ENCODE measurements at regions not wholly inside any gene's neighbourhood (a gene's known extent, or its start where the extent isn't known, plus 50 kb on each side); places are given as distances from the start of the nearest gene placed in this dataset.

DNA sequence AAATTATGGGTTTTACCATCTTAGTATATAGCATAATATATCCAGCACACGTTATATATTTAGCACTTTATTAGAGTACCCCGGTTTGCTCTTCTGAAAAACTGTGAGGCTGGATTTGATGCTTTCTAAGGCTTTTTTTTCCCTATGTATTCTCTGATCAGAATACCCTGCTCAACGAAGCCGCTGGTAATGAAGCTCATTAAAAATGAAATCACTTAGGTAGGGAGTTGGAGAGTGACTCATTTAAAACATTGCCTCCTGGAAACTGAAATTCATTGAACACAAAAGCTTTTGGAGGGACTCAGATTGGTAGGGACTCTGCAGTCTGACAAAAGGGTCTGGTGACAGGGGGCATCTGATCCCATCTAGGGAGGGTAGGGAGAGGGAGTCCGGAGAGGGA lies 365.4 kb upstream of the MEX3C start:
- no peak overlapping the region for H2AFZ ChIP-seq (ENCODE audit: low read depth)
- ChIA-PET POLR2A (no interaction called here), CTCF (no interaction called here)
- no peak overlapping the region for H3K4me2 ChIP-seq
- no peaks in the 10 kb centered on the region for H3K27me3 ChIP-seq (ENCODE audit: insufficient read depth)
- WGBS (ENCODE audit: low lambda C conversion rate): 56% methylated on average over 5 of the region's 5 CpGs
- H3K9me3 ChIP-seq: no peaks in the 10 kb centered on the region
- no peak overlapping the region for H3K4me3 ChIP-seq (ENCODE audit: low read depth in 2 of 2, low read length in 1 of 2)
- H3K79me2 ChIP-seq (ENCODE audit: insufficient read depth): no peaks in the 10 kb centered on the region
- TF ChIP-seq RCOR1 (IDR thresholded peaks at IDR 0.05; ENCODE audit: low read length) (no peak), EZH2phosphoT487 (IDR thresholded peaks at IDR 0.05; ENCODE audit: borderline replicate concordance, low read depth) (no peak), TAF1 (IDR thresholded peaks at IDR 0.05; ENCODE audit: borderline replicate concordance, low read depth, low read length) (no peak), NFIC (IDR thresholded peaks at IDR 0.05; ENCODE audit: borderline replicate concordance) (no peak), FOXJ3 (CRISPR knock-in tag; IDR thresholded peaks at IDR 0.05) (no peak), FOXM1 (IDR thresholded peaks at IDR 0.05; ENCODE audit: low read depth) (no peak), JUND (IDR thresholded peaks at IDR 0.05) (no peak)
- TF ChIP-seq, protein P1, sequence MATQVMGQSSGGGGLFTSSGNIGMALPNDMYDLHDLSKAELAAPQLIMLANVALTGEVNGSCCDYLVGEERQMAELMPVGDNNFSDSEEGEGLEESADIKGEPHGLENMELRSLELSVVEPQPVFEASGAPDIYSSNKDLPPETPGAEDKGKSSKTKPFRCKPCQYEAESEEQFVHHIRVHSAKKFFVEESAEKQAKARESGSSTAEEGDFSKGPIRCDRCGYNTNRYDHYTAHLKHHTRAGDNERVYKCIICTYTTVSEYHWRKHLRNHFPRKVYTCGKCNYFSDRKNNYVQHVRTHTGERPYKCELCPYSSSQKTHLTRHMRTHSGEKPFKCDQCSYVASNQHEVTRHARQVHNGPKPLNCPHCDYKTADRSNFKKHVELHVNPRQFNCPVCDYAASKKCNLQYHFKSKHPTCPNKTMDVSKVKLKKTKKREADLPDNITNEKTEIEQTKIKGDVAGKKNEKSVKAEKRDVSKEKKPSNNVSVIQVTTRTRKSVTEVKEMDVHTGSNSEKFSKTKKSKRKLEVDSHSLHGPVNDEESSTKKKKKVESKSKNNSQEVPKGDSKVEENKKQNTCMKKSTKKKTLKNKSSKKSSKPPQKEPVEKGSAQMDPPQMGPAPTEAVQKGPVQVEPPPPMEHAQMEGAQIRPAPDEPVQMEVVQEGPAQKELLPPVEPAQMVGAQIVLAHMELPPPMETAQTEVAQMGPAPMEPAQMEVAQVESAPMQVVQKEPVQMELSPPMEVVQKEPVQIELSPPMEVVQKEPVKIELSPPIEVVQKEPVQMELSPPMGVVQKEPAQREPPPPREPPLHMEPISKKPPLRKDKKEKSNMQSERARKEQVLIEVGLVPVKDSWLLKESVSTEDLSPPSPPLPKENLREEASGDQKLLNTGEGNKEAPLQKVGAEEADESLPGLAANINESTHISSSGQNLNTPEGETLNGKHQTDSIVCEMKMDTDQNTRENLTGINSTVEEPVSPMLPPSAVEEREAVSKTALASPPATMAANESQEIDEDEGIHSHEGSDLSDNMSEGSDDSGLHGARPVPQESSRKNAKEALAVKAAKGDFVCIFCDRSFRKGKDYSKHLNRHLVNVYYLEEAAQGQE (IDR thresholded peaks at IDR 0.05; ENCODE audit: low read depth, low read length): no peak
- no peaks in the 10 kb centered on the region for H4K20me1 ChIP-seq (ENCODE audit: insufficient read depth)
- DNase-seq: no peak
- no peaks in the 10 kb centered on the region for H3K36me3 ChIP-seq (replicated peaks in 1 of 2; ENCODE audit: control insufficient read depth in 1 of 2, insufficient read depth in 2 of 2, low read length in 1 of 2)
- H3F3A ChIP-seq (replicated peaks; ENCODE audit: insufficient read depth): no peaks in the 10 kb centered on the region
- H3K9me2 ChIP-seq: no peaks in the 10 kb centered on the region
- H3K4me1 ChIP-seq (ENCODE audit: control insufficient read depth in 1 of 2, insufficient read depth in 2 of 2, low read depth in 1 of 2, low read length in 1 of 2): no peaks in the 10 kb centered on the region; a peak in 1 of 4 replicates
- H3K9ac ChIP-seq: no peak overlapping the region
- H3K27ac ChIP-seq (ENCODE audit: low read depth in 2 of 2, low read length in 1 of 2): no peak overlapping the region

DNA sequence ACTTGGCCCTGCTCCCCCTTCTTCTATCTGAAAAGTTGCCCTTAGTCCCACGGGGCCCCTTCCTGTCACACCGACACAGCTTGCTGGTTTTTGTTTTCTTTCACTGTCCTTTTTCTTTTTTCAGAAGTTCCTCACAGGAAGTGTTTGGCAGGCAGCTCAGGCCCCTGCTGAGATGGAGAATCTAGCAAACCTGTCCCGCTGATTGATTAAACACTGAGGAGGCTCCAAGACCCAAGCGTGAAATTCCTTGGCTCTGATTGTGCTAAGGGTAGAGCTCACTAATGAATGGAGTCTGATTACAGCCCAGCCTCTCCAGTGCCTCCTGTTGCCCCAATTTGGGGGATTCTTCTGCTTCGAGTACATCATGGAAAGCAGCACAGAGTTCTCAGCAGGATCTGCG lies 365.9 kb upstream of the MEX3C start:
- CTCF ChIA-PET: no interaction called here
- Histone ChIP-seq H3K36me3 (replicated peaks in 1 of 2; ENCODE audit: control insufficient read depth in 1 of 2, insufficient read depth in 2 of 2, low read length in 1 of 2) (no peaks in the 10 kb centered on the region), H3K79me2 (ENCODE audit: insufficient read depth) (no peaks in the 10 kb centered on the region), H3K27me3 (ENCODE audit: insufficient read depth) (no peaks in the 10 kb centered on the region), H3F3A (replicated peaks; ENCODE audit: insufficient read depth) (no peaks in the 10 kb centered on the region), H3K9me3 (no peaks in the 10 kb centered on the region), H3K4me1 (ENCODE audit: control insufficient read depth in 1 of 2, insufficient read depth in 2 of 2, low read depth in 1 of 2, low read length in 1 of 2) (no peaks in the 10 kb centered on the region; a peak in 1 of 4 replicates), H3K9ac (no peak overlapping the region), H3K4me2 (no peak overlapping the region), H3K4me3 (ENCODE audit: low read depth in 2 of 2, low read length in 1 of 2) (no peak overlapping the region), H3K27ac (ENCODE audit: low read depth in 2 of 2, low read length in 1 of 2) (no peak overlapping the region), H4K20me1 (ENCODE audit: insufficient read depth) (no peaks in the 10 kb centered on the region), H2AFZ (ENCODE audit: low read depth) (no peak overlapping the region), H3K9me2 (no peaks in the 10 kb centered on the region)
- WGBS (ENCODE audit: low lambda C conversion rate): 50% methylated on average over 6 of the region's 6 CpGs
- POLR2A ChIA-PET: no interaction called here
- TF ChIP-seq EZH2phosphoT487 (IDR thresholded peaks at IDR 0.05; ENCODE audit: borderline replicate concordance, low read depth): no peak
- TF ChIP-seq, protein P2, sequence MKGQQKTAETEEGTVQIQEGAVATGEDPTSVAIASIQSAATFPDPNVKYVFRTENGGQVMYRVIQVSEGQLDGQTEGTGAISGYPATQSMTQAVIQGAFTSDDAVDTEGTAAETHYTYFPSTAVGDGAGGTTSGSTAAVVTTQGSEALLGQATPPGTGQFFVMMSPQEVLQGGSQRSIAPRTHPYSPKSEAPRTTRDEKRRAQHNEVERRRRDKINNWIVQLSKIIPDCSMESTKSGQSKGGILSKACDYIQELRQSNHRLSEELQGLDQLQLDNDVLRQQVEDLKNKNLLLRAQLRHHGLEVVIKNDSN (IDR thresholded peaks at IDR 0.05; ENCODE audit: borderline replicate concordance, low read depth): no peak
- TF ChIP-seq, protein P3, sequence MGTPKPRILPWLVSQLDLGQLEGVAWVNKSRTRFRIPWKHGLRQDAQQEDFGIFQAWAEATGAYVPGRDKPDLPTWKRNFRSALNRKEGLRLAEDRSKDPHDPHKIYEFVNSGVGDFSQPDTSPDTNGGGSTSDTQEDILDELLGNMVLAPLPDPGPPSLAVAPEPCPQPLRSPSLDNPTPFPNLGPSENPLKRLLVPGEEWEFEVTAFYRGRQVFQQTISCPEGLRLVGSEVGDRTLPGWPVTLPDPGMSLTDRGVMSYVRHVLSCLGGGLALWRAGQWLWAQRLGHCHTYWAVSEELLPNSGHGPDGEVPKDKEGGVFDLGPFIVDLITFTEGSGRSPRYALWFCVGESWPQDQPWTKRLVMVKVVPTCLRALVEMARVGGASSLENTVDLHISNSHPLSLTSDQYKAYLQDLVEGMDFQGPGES (IDR thresholded peaks at IDR 0.05; ENCODE audit: low read depth, low read length): no peak
- TF ChIP-seq EP300 (IDR thresholded peaks at IDR 0.05; ENCODE audit: borderline replicate concordance in 1 of 2, low read depth in 1 of 2, low read length in 1 of 2): no peak
- TF ChIP-seq, protein P4, sequence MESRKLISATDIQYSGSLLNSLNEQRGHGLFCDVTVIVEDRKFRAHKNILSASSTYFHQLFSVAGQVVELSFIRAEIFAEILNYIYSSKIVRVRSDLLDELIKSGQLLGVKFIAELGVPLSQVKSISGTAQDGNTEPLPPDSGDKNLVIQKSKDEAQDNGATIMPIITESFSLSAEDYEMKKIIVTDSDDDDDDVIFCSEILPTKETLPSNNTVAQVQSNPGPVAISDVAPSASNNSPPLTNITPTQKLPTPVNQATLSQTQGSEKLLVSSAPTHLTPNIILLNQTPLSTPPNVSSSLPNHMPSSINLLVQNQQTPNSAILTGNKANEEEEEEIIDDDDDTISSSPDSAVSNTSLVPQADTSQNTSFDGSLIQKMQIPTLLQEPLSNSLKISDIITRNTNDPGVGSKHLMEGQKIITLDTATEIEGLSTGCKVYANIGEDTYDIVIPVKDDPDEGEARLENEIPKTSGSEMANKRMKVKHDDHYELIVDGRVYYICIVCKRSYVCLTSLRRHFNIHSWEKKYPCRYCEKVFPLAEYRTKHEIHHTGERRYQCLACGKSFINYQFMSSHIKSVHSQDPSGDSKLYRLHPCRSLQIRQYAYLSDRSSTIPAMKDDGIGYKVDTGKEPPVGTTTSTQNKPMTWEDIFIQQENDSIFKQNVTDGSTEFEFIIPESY (IDR thresholded peaks at IDR 0.05; ENCODE audit: borderline replicate concordance, low read depth): no peak
- DNase-seq: no peak

Data from SK-N-SH (cell line).